Mammary epithelial cell (primary cell): ENCODE measurements at regions not wholly inside any gene's neighbourhood (a gene's known extent, or its start where the extent isn't known, plus 50 kb on each side); places are given as distances from the start of the nearest gene placed in this dataset.

Experiments
- EZH2 ChIP-seq: IDR thresholded peaks from 2 replicates; pipeline ENCODE4 v1.6.1; 2012; ENCODE audit warnings: low read length, inconsistent platforms, borderline replicate concordance
- TF ChIP-seq, protein P1 (sequence below), 2 donors: IDR thresholded peaks in 1 of 2; conservative IDR thresholded peaks in 1 of 2; 2 replicates each; pipeline ENCODE4 v1.5.1; 2011 to 2012; ENCODE audit warnings: inconsistent platforms in 2 of 2, low read length in 2 of 2, mild to moderate bottlenecking in 2 of 2, control low read depth in 1 of 2, low read depth in 1 of 2; ENCODE audit not compliant: insufficient read depth in 1 of 2; ENCODE audit errors: extremely low read depth in 1 of 2

DNA sequence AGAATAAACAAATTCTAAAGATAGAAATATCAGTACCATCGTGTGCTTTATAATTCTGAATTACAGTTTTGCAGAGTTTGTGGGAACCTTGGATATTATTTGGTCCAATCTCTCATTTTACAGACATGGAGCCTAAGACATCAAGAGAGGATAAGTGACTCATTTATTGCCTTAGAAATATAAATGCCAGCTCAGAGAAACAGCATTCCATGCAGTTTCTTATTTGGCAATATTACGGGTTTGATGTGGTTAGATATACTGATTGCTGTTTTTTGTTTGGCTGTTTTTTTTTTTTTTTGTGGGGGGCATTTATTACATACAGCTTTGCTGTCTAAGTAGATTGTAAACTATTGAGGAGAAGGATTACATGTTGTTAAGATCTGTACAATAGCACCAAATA is 1241.1 kb upstream of the LRRTM1 start:
- TF ChIP-seq, protein P1, sequence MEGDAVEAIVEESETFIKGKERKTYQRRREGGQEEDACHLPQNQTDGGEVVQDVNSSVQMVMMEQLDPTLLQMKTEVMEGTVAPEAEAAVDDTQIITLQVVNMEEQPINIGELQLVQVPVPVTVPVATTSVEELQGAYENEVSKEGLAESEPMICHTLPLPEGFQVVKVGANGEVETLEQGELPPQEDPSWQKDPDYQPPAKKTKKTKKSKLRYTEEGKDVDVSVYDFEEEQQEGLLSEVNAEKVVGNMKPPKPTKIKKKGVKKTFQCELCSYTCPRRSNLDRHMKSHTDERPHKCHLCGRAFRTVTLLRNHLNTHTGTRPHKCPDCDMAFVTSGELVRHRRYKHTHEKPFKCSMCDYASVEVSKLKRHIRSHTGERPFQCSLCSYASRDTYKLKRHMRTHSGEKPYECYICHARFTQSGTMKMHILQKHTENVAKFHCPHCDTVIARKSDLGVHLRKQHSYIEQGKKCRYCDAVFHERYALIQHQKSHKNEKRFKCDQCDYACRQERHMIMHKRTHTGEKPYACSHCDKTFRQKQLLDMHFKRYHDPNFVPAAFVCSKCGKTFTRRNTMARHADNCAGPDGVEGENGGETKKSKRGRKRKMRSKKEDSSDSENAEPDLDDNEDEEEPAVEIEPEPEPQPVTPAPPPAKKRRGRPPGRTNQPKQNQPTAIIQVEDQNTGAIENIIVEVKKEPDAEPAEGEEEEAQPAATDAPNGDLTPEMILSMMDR (conservative IDR thresholded peaks at IDR 0.05 in 1 of 2, IDR thresholded peaks at IDR 0.05 in 1 of 2; ENCODE audit: extremely low read depth in 1 of 2, insufficient read depth in 1 of 2, low read depth in 1 of 2, low read length in 2 of 2), result no peak
- TF ChIP-seq EZH2, result no peak
